ENCODE measurements at regions not wholly inside any gene's neighbourhood (a gene's known extent, or its start where the extent isn't known, plus 50 kb on each side); places are given as distances from the start of the nearest gene placed in this dataset.
"Not testable (repeated sequence)": the region's sequence is repeated elsewhere in the genome, so short reads cannot be mapped to it uniquely, and the experiment has no call there.

DNA sequence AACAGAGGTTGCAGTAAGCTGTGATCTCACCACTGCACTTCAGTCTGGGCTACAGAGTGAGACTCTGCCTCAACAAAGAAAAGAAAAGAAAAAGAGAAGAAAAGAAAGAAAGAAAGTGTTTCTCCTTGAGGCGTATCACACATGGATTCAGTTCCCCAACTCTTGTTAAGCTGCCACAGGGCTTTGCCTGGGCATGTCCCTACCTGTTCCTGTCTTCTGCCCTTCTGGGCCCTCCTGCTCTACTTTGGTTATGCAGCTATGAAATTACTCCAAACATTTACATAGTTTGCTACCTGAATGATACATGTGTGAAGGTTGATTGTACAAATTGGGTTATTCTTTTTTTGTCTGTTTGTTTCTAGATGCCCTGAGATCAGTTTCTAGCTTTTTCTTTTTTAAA, 929.8 kb downstream of the SPATA31A7 start:
- no CpG with 5 or more reads among the region's 1 CpG for WGBS, 3 donors
- not testable (repeated sequence) for DNase-seq; H3K27ac ChIP-seq (ENCODE audit: low read depth in 1 of 3, low read length in 2 of 3); H3K9me3 ChIP-seq (ENCODE audit: control insufficient read depth in 2 of 2, insufficient read depth in 1 of 2, low read depth in 1 of 2, low read length in 1 of 2); H3K4me1 ChIP-seq (ENCODE audit: control insufficient read depth in 3 of 3, insufficient read depth in 2 of 3, low read depth in 1 of 3, low read length in 2 of 3); H3K27me3 ChIP-seq (ENCODE audit: control insufficient read depth in 3 of 3, insufficient read depth in 3 of 3, low read length in 3 of 3); H3K4me3 ChIP-seq (ENCODE audit: low read depth in 1 of 3, low read length in 3 of 3); H3K36me3 ChIP-seq (ENCODE audit: control insufficient read depth in 3 of 3, insufficient read depth in 2 of 3, low read depth in 1 of 3, low read length in 3 of 3); FAIRE-seq

DNA sequence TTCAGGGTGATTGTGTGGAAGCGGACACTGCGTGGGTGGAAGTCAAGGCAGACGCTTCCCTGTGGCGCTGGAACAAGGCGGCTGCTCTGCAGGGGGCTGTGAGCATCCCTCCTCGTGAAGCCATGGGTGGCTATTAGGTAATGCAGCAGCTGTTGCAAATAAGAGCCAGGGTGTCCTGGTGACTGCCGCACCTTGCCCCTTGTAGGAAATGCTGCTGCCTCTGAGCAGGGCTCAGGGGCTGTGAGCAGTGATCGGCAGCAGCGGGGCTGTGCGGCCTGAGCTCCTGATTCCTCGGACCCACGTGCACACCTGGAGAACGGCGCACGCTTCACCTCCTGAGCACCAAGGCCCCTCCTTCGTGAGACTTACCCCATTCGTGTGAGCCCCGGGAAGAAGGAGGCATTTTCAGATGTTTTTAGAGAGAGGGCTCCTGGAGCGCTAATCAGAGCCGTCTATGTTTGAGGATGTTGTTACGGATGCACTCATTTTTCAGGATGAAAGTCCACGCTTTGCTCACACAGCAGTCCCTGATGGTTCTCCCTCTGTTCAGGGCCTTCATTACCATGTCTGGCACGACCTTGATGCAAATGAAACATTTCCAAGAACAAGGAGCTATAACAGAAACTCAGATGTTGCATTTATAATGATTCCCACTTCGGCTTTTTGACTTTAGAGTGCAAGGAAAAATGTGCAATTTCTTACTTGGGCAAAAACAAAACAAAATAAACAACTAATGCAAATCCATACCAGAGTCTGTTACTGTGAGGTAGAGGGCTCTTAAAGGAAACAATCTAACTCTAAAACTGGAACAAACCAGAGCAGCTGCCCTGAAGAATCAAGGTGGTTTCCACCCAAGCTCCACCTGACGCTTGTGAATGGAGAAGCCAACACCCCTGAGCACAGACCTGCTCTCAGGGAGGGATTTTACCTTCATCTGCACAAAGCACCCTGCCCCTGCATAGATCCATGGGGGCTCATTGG, 936.1 kb downstream of the SPATA31A7 start:
- no CpG with 5 or more reads among the region's 25 CpGs for WGBS, 3 donors
- DNase-seq; FAIRE-seq; H3K4me3 ChIP-seq (ENCODE audit: low read depth in 1 of 3, low read length in 3 of 3); H3K9me3 ChIP-seq (ENCODE audit: control insufficient read depth in 2 of 2, insufficient read depth in 1 of 2, low read depth in 1 of 2, low read length in 1 of 2); H3K27ac ChIP-seq (ENCODE audit: low read depth in 1 of 3, low read length in 2 of 3); H3K4me1 ChIP-seq (ENCODE audit: control insufficient read depth in 3 of 3, insufficient read depth in 2 of 3, low read depth in 1 of 3, low read length in 2 of 3); H3K27me3 ChIP-seq (ENCODE audit: control insufficient read depth in 3 of 3, insufficient read depth in 3 of 3, low read length in 3 of 3); H3K36me3 ChIP-seq (ENCODE audit: control insufficient read depth in 3 of 3, insufficient read depth in 2 of 3, low read depth in 1 of 3, low read length in 3 of 3): not testable (repeated sequence)

DNA sequence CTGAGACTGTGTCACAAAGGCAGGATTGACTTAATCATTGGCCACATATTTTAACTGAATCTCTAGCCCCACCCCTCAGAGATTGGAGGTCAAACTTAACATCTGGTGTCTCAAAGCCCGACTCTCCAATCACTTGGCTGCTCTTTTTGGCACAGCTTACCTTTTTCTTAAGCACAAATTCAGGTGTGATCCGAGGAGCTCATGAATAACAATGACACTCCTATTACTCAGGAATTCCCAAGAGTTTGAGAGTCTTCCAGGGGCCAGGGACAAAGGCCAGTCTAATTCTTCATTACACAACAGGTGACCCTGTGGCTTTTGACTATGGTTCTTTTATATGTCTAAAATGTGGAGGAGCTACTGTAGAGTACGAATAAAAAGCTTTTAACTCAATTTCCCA, 945.2 kb downstream of the SPATA31A7 start:
- no CpG with 5 or more reads among the region's 3 CpGs for WGBS, 3 donors
- not testable (repeated sequence) for H3K4me1 ChIP-seq (ENCODE audit: control insufficient read depth in 3 of 3, insufficient read depth in 2 of 3, low read depth in 1 of 3, low read length in 2 of 3)

DNA sequence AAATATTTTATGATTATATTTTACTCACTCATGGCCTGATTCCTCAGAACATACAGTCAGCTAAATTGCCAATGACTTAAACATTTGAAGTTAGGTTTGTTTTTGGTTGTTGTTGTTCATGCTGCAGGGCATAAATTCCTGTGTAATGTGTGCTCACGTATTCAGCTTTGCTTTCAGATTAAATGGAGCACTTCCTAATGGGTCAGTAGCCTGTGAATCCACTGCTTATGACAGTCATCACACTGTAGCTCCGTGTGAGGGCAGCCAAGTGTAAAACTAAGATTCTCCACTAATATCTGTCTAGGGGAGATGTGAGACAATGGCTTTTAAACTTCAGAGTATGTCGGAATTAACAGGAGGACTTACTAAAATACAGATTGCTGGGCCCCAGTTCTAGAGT, 955.8 kb downstream of the SPATA31A7 start:
- H3K27me3 ChIP-seq (ENCODE audit: control insufficient read depth in 3 of 3, insufficient read depth in 3 of 3, low read length in 3 of 3); DNase-seq; H3K36me3 ChIP-seq (ENCODE audit: control insufficient read depth in 3 of 3, insufficient read depth in 2 of 3, low read depth in 1 of 3, low read length in 3 of 3); FAIRE-seq; H3K9me3 ChIP-seq (ENCODE audit: control insufficient read depth in 2 of 2, insufficient read depth in 1 of 2, low read depth in 1 of 2, low read length in 1 of 2); H3K27ac ChIP-seq (ENCODE audit: low read depth in 1 of 3, low read length in 2 of 3); H3K4me3 ChIP-seq (ENCODE audit: low read depth in 1 of 3, low read length in 3 of 3); H3K4me1 ChIP-seq (ENCODE audit: control insufficient read depth in 3 of 3, insufficient read depth in 2 of 3, low read depth in 1 of 3, low read length in 2 of 3): not testable (repeated sequence)
- WGBS, 3 donors = no CpG with 5 or more reads among the region's 3 CpGs

More for the DNA sequence above, 945.2 kb downstream of the SPATA31A7 start:
- not testable (repeated sequence) for DNase-seq; H3K27me3 ChIP-seq (ENCODE audit: control insufficient read depth in 3 of 3, insufficient read depth in 3 of 3, low read length in 3 of 3); H3K4me3 ChIP-seq (ENCODE audit: low read depth in 1 of 3, low read length in 3 of 3); FAIRE-seq; H3K9me3 ChIP-seq (ENCODE audit: control insufficient read depth in 2 of 2, insufficient read depth in 1 of 2, low read depth in 1 of 2, low read length in 1 of 2); H3K36me3 ChIP-seq (ENCODE audit: control insufficient read depth in 3 of 3, insufficient read depth in 2 of 3, low read depth in 1 of 3, low read length in 3 of 3); H3K27ac ChIP-seq (ENCODE audit: low read depth in 1 of 3, low read length in 2 of 3)

All from small intestine (tissue), 7 donors.